22Rv1 (cell line): ENCODE measurements at regions not wholly inside any gene's neighbourhood (a gene's known extent, or its start where the extent isn't known, plus 50 kb on each side); places are given as distances from the start of the nearest gene placed in this dataset.

Experiments used
- H3K27ac ChIP-seq: fragments of 450-650 bp; 2 replicates; pipeline ENCODE4 v1.5.1; 2017
- ZFX ChIP-seq: fragments of 450-650 bp; IDR thresholded peaks from 2 replicates; pipeline ENCODE4 v1.6.1; 2017; ENCODE audit warnings: antibody characterized with exemption, borderline replicate concordance
- TF ChIP-seq, protein P1 (sequence below): fragments of 450-650 bp; IDR thresholded peaks from 2 replicates; pipeline ENCODE4 v1.5.1; 2017; ENCODE audit warnings: mild to moderate bottlenecking

GRCh38 chr1:18020021-18020817 lies 87.4 kb upstream of the IGSF21 start:
- H3K27ac ChIP-seq = no peak overlapping the region
- no peak for TF ChIP-seq ZFX
- TF ChIP-seq, protein P1, sequence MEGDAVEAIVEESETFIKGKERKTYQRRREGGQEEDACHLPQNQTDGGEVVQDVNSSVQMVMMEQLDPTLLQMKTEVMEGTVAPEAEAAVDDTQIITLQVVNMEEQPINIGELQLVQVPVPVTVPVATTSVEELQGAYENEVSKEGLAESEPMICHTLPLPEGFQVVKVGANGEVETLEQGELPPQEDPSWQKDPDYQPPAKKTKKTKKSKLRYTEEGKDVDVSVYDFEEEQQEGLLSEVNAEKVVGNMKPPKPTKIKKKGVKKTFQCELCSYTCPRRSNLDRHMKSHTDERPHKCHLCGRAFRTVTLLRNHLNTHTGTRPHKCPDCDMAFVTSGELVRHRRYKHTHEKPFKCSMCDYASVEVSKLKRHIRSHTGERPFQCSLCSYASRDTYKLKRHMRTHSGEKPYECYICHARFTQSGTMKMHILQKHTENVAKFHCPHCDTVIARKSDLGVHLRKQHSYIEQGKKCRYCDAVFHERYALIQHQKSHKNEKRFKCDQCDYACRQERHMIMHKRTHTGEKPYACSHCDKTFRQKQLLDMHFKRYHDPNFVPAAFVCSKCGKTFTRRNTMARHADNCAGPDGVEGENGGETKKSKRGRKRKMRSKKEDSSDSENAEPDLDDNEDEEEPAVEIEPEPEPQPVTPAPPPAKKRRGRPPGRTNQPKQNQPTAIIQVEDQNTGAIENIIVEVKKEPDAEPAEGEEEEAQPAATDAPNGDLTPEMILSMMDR = no peak

DNA sequence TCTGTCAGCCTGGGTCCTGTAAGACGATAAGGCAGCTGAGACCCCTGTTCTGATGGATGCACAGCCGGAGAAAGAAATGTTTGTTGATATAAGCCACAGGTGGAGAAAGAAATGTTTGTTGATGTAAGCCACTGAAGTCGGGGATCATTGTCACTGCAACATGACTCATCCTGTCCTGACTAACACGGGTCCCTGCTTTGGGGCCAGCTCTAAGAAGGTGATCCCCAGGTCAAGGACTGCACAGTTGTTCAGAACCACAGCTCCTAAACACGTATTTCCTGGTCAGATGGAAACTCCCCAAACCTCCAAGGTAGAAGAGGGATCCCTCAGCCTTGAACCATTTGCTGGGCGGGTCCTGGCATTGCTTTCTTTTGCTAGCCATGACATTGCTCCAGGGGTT lies 86.4 kb upstream of the IGSF21 start:
- no peak for TF ChIP-seq ZFX
- TF ChIP-seq, protein P1 = no peak
- no peak overlapping the region for H3K27ac ChIP-seq

DNA sequence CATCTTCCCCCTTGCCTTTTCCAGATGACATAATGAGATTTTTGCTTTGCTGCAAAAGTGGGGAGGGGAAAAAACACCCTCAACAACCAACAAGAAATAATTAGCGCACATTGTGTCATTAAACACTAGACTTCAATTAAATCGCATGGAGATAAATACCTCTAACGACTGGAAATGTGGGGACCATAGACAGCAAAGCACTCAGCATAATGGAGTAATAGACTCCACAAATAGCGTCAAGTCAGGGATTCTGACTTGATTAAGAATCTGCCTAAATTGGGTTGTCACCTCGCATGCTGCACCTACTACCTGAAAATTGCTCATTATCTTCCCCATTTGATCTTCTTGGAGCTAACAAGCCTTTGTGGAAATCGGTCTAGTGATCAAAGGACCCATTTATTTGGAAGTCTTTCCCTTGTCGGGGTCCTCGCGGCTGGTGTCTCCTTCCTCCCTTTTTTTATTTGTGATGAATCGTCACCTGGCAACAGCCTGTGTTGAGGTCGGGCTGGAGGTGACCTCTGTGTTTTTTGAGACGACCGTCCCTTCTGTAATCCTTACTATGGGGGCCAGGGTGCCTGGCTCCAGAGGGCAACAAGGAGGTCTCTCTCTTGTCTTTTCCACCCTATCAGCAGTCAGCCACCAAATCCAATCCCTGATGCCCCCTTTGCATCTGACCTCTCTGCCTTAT lies 75.3 kb upstream of the IGSF21 start:
- TF ChIP-seq, protein P1 = no peak
- TF ChIP-seq ZFX = no peak
- no peak overlapping the region for H3K27ac ChIP-seq

- H3K27ac ChIP-seq = no peak overlapping the region
- TF ChIP-seq, protein P1 = no peak
- TF ChIP-seq ZFX = no peak
Measured at GRCh38 chr1:18035145-18035544, 72.5 kb upstream of the IGSF21 start.

- no peak overlapping the region for H3K27ac ChIP-seq
- TF ChIP-seq ZFX = no peak
- TF ChIP-seq, protein P1 = no peak
Measured at GRCh38 chr1:18037651-18038050, 69.9 kb upstream of the IGSF21 start.

DNA sequence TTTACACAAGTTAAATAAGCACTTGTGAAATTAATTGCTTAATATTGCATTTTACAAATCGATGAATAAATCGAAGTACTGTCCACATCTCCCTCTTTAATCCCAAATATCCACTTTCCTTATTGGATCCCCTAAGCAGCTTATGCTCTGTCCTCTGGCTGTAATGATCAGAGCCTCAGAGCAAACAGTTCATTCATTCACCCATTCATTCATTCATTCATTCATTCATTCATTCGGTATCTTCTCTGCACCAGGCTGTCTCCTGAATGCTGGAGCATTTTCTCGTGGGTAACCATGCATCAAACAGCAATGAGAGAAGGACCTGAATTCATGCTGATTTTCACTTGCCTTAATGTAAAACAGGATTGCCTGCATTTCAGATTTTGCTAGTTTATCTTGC lies 69.5 kb upstream of the IGSF21 start:
- no peak overlapping the region for H3K27ac ChIP-seq
- TF ChIP-seq, protein P1 = no peak
- TF ChIP-seq ZFX = no peak

GRCh38 chr1:18039102-18039501 lies 68.5 kb upstream of the IGSF21 start:
- no peak for TF ChIP-seq ZFX
- TF ChIP-seq, protein P1 = no peak
- no peak overlapping the region for H3K27ac ChIP-seq
